GM20000 (cell line): ENCODE measurements at regions not wholly inside any gene's neighbourhood (a gene's known extent, or its start where the extent isn't known, plus 50 kb on each side); places are given as distances from the start of the nearest gene placed in this dataset.

Experiments
- DNase-seq: peaks from one replicate; pipeline ENCODE4 v3.0.0; 2012; ENCODE audit warnings: low spot score
- TF ChIP-seq, protein P1 (sequence below): IDR thresholded peaks from 2 replicates; pipeline ENCODE4 v1.5.1; 2012; ENCODE audit warnings: mild to moderate bottlenecking, control low read depth; ENCODE audit errors: extremely low read depth, missing control alignments

DNA sequence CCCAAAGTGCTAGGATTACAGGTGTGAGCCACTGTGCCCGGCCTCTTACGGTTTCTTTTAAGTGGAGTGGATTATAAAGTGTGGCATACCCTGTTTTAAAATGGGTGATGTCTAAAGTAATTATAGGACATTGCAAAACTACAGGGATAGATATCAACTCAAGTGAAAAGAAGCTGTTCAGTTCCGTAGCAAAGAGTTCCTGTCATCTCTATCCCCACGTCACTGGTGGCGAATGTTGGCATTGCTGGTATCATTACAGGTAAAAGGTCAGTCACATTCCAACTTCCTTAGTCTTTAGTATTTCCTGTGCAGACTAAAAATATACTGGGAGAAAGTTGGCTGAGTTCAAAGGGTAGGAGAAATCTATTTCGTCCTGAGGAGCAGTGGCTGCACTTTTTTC, 95.6 kb upstream of the SLC38A2 start:
- TF ChIP-seq, protein P1, sequence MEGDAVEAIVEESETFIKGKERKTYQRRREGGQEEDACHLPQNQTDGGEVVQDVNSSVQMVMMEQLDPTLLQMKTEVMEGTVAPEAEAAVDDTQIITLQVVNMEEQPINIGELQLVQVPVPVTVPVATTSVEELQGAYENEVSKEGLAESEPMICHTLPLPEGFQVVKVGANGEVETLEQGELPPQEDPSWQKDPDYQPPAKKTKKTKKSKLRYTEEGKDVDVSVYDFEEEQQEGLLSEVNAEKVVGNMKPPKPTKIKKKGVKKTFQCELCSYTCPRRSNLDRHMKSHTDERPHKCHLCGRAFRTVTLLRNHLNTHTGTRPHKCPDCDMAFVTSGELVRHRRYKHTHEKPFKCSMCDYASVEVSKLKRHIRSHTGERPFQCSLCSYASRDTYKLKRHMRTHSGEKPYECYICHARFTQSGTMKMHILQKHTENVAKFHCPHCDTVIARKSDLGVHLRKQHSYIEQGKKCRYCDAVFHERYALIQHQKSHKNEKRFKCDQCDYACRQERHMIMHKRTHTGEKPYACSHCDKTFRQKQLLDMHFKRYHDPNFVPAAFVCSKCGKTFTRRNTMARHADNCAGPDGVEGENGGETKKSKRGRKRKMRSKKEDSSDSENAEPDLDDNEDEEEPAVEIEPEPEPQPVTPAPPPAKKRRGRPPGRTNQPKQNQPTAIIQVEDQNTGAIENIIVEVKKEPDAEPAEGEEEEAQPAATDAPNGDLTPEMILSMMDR = no peak
- DNase-seq = no peak

DNA sequence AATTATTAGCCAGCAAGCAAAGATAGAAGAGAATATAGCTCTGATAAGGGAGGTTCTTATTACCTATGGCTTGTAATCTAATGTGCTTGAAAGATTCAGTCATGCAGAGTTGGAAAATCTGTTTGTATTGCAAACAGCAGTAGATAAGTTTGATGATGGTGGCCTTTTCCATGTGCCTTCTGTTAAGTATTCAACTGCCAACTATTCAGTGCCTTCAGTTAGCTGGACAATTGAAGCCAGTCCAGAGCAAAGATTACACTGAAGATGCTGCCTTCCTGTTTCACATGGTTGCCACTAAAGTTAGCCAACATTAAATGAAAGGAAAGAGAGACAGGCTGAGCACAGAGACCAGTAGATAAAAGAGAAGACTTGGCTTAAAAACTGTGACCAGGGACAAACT, 92.7 kb upstream of the SLC38A2 start:
- no peak for DNase-seq
- TF ChIP-seq, protein P1 = no peak

- TF ChIP-seq, protein P1 = no peak
- DNase-seq = no peak
These were observed 92.3 kb upstream of the SLC38A2 start for GRCh38 chr12:46464863-46465262.

DNA sequence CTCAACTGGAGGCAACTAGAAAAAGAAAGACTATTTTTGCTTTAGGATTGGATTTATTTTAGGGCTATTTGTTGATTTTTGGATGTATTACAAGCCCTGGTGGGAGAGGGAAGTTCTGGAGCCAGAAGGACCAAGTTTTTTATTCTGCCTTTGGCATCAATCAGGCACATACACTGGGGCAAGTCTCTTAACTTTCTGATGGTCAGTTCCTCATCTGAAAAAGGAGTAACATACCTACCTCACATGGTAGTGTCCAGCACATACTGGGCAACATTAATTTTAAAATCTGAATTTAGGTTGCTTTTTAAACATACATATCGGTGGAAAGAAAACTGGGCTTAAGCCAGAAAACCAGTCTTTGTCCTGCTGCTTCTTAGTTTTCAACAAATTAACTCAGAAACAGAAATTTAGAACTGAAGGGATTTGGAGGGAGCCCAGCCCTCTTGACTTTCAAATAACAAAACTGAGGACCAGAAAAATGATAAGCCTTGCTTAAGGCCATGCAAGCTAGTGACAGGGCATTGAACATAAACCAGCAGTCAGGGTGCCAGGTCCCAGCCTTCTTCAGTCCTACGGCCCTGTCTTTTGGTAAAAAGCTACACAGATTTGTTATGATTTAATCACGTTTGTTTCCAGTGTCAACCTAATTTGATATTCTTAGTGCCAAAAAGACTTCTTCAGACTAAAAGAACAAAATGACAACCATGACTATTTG, 90.2 kb upstream of the SLC38A2 start:
- TF ChIP-seq, protein P1 = no peak
- DNase-seq = no peak

- DNase-seq = no peak
- TF ChIP-seq, protein P1 = no peak
These were observed 89.5 kb upstream of the SLC38A2 start for GRCh38 chr12:46461907-46462640.

DNA sequence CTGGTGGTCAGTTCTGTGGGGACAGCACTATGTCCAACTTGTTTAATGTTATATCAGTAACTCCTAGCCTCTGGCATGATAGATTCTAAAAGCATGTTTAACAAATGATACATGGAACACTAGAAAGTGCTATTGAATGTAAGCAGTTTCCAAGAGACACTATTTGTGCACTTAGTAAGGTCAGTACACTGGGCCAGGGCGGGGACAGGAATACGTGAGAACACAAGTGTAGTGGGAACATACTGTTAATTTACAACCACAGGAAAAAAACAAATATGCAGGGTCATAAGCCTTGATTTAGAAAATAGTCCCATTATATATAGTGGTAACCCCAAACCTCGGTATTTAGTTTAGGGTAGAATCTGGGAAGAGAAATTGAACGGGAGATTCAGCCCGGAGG, 88.9 kb upstream of the SLC38A2 start:
- TF ChIP-seq, protein P1 = no peak
- no peak for DNase-seq

- no peak for DNase-seq
- TF ChIP-seq, protein P1 = no peak
These were observed 88.2 kb upstream of the SLC38A2 start for GRCh38 chr12:46460682-46461210.
